UCSD-AML1 (cell line): ENCODE measurements at regions not wholly inside any gene's neighbourhood (a gene's known extent, or its start where the extent isn't known, plus 50 kb on each side); places are given as distances from the start of the nearest gene placed in this dataset.
"Not testable (repeated sequence)": the region's sequence is repeated elsewhere in the genome, so short reads cannot be mapped to it uniquely, and the experiment has no call there.

Experiments used
- DNase-seq: peaks from one replicate; lab custom pipeline; 2025; ENCODE audit not compliant: unreplicated experiment; lab: John Stamatoyannopoulos, UW

- no peak for DNase-seq
Observed at GRCh38 chr3:109784852-109785631, 447.7 kb upstream of the DPPA4 start.

- DNase-seq, result no peak
Observed at GRCh38 chr3:109803274-109803673, 465.9 kb upstream of the DPPA4 start.

DNA sequence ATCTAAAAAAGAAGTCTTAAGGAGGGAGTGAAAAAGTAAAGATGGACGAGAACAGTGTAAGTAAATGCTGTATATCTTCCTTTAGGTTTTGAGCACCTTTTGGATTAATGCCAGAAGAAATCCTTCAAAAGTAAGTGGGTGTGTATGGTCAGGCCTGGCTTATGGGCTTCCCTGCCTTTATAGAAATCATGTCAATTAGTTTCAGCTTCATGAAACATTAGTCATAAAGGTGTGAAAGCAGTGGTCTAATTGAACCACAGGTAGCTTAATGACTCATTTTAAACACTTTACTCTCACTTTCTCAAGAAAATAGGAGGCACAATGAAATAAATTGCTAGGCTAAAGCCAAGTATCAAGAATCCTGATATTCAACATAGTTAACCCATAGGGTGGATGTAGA lies 467.4 kb upstream of the DPPA4 start:
- no peak for DNase-seq

DNA sequence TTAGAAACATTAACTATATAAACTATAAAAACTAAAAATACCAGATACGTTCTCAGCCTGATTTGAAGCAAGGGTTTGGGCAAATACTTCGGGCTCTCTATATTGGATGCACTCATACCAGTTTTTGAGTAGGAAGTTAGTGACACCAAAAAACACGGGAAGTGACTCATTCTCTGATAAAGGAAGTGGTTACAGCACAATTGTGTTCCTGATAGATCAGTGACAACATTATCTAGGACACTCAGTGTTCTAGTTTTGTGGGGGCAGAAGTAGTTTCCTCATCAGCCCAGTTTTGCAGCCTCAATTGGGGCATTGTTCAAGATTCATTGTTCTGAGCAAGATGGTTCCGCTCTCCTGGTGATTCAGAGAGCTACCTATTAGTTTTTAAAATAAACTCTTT lies 469.6 kb upstream of the DPPA4 start:
- peak; percentile 23 for DNase-seq

DNA sequence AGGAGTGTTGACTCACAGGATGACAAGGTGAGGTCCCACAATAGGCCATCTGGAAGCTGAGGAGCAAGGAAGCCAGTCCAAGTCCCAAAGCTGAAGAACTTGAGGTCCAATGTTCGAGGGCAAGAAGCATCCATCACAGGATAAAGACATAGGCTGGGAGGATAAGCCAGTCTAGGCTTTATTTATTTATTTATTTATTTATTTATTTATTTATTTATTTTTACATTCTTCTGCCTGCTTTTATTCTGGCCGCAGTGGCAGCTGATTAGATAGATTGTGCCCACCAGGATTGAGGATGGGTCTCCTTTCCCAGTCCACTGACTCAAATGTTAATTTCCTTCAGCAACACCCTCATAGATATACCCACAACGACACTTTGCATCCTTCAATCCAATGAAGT lies 472.2 kb upstream of the DPPA4 start:
- no peak for DNase-seq

DNA sequence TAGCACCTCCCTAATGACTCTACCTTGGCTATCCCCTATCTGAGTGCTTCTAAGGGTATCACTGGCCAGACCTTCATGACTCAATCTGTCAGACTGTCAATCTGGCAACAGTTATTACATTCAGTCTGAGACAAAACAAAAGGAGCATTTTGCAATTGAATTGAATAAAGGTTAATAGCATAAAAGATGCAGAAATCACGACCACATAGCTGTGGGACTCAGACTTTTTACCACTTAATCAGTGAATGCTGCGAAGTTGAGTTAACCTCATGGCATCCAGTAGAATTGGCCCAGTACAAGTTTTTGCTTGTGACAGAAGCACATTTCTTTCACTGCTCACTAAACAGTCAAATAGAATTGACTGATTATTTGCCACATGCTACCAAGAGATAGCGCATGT lies 480.7 kb upstream of the DPPA4 start:
- DNase-seq, result no peak

DNA sequence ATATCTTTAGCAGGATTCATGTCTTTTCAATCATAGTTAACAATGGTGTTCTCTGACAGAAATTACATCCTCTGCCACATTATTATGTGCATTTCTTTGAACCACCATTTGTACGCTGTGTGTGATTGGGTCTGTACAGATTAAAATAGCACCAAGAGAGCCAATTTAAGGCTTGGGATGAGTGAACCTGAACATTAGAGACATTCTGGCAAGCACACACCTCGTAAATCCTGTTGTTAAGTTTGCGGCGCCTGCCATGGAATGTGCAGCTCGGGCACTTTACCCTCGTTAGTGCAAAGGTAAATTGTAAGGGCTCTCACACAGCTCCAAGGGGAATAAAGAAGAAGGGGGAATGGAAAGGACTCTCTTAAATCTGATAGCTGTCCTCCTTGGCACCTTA lies 482.4 kb upstream of the DPPA4 start:
- no peak for DNase-seq

GRCh38 chr3:109825971-109826810 lies 488.8 kb upstream of the DPPA4 start:
- no peak for DNase-seq

DNA sequence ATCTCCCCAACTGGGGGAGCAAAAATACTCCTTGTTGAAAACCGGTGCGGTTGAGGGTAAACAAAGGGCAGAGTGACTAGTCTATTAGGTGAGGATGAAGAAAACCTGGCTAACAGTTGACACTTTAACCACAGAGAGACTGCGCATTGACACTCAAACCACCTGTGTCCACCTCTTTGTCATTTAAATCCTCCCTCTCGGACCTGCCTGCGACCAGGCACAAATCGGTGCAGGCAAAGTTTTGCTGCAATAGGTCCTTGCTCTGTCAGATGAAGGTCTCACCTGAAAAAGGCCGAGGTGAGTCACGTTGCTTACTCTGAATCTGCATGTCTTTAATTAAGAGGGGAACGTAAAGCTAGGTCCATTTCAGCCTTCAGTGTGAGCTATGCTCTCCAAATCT lies 494.1 kb upstream of the DPPA4 start:
- no peak for DNase-seq

DNA sequence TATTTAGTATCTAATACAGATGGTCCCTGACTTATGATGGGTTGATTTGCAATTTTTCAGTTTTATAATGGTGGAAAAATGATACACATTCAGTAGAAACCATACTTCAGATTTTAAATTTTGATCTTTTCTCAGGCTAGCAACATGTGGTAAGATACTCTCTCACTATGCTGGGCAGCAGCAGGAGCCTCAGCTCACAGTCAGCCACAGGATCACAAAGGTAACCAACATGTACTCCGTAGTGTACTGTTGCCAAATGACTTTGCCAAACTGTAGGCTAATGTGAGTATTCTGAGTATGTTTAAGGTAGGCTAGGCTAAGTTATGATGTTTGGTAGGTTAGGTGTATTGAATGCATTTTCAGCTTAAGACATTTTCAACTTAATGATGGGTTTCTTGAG lies 498.6 kb upstream of the DPPA4 start:
- DNase-seq, result no peak

GRCh38 chr3:109851854-109852253 lies 514.5 kb upstream of the DPPA4 start:
- DNase-seq, result no peak

GRCh38 chr3:109852283-109852682 lies 514.9 kb upstream of the DPPA4 start:
- no peak for DNase-seq

- no peak for DNase-seq
Observed at GRCh38 chr3:109853077-109853731, 515.9 kb upstream of the DPPA4 start.

- DNase-seq, result no peak
Observed at GRCh38 chr3:109863701-109864100, 526.4 kb upstream of the DPPA4 start.

DNA sequence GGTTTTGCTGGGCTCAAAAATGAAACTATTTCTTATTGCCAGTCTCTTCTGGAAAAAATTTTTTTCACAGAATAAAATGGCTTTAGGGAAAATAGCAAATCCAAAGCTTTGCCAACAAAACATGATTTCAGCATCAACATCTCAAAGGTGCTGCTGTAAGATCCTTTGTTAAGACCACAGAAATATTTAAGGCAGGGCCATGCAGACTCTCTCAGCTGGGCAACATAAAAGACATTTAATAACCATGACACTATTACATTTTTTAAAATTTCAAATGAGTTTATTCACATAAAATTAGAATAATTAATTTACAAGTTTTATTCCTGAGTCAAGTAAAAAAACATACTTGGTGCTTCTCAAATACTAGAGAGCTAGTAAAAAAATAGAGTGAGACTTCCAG lies 527.1 kb upstream of the DPPA4 start:
- no peak for DNase-seq

- no peak for DNase-seq
Observed at GRCh38 chr3:109869586-109869985, 532.2 kb upstream of the DPPA4 start.

GRCh38 chr3:109874896-109875708 lies 537.8 kb upstream of the DPPA4 start:
- no peak for DNase-seq

GRCh38 chr3:109877616-109878015 lies 540.3 kb upstream of the DPPA4 start:
- DNase-seq, result not testable (repeated sequence)

DNA sequence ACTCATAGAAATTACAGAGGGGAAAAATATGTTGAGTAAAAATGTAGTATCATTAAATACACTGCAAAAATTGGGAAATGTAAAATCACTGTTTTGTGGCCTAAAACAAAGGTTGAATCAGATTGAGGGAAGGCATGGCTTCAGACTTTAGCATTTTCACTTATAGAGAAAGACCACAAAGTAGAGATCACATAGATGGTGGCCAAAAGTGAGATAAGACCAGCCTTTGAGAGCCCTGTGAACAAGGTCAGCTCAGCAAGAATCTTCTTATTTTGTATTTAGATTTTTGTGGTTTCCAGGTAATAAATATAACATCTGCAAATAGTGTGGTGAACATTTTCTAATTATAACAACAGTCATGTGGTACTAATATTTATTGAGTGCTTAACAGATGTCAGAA lies 544.8 kb upstream of the DPPA4 start:
- DNase-seq, result no peak

- DNase-seq, result no peak
Observed at GRCh38 chr3:109887293-109887692, 549.9 kb upstream of the DPPA4 start.

GRCh38 chr3:109888026-109888425 lies 550.7 kb upstream of the DPPA4 start:
- no peak for DNase-seq
